M059J (cell line): ENCODE measurements at regions not wholly inside any gene's neighbourhood (a gene's known extent, or its start where the extent isn't known, plus 50 kb on each side); places are given as distances from the start of the nearest gene placed in this dataset.

Experiments
- DNase-seq: peaks from one replicate; pipeline ENCODE4 v3.0.0-alpha.2; 2012; ENCODE audit warnings: low read depth

DNA sequence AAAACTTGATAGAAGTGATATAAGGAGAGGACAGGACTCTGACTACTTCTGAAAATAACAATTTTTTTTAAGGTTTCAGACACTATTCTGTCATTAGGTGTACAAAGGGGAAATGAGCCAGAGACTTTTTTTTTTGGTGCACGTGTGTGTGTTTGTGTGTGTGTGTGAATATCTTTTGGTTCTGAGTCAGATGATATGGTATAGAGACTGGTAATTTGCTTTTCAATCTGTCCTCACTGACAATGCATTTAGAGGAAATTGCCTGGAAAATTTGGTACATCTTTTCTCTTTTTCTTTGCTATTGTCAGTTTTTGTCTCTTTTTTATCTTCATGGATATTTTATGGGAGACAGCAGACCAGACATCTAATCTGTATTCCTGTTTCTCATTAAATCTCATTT, 59.3 kb downstream of the DDIT4L start:
- DNase-seq = no peak

DNA sequence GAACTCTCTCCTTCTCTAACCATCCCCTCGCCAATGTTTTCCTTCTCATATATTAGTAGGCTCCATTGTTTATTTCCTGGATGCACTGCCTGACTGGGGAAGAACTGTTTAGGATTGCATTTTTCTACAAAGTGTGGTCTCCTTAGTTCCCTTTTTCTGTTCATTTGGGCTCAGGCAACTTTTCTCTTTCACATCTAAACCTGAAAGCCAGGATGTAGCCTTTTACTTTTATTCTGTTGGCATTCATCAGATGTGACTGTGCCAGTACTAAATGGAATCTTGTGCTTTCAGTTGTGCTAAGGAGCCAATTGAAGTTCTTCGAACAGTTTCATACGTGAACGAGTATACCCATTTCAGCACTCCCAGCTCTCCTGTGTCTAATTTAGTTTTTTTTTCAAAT, 59.8 kb downstream of the DDIT4L start:
- DNase-seq = no peak

DNA sequence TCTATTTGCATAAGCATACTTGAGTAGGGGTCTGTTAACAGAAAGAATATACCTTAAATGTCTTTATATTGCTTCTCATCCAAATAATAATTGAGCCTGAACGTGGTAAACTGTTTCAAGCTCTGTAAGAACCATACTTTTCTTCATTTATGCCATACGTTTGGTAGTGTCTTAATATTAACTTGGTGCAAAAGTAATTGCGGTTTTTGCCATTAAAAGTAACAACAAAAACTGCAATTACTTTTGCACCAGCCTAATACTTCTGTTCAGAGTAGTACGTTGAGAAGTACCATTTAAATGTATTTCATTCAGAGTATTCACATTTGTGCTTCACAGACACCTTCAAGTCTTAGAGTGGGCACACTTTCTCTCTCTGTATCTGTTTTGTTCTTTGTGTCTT, 60.5 kb downstream of the DDIT4L start:
- no peak for DNase-seq

DNA sequence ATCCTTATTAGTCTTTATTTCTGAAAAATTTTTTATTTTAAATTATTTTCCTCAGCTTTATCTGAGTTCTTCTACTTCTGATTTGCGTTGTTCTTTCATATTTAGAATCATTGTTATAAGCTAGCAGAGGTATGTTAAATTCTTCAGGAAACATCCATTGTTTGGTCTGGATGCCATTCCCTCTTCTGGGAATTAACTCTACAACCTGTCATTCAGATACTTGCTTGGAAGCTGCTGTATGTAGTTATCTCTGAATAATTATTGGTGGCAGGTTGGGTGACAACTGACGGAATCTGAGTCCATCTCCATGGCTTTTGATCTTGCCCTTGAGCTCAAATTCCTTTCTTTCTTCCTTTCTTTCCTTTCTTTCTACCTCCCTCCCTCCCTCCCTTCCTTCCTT, 61.9 kb downstream of the DDIT4L start:
- DNase-seq = no peak

DNA sequence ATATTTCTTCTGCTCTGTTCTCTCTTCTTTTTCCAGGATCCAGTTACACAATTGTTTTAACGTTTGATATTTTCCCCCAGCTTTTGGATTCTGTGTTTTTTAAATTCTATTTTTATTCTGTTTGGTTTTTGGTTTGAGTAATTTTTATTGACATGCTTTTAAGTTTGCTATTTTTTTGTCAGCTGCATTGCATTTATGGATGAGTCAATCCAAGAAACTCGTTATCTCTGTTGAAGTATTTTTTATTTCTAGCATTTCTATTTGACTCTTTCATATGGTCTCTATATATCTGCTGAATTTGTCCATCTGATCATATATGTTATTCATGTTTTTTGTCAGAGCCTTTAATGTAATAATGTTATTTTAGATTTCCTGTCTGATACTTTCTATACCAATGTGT, 65.6 kb downstream of the DDIT4L start:
- DNase-seq = no peak

DNA sequence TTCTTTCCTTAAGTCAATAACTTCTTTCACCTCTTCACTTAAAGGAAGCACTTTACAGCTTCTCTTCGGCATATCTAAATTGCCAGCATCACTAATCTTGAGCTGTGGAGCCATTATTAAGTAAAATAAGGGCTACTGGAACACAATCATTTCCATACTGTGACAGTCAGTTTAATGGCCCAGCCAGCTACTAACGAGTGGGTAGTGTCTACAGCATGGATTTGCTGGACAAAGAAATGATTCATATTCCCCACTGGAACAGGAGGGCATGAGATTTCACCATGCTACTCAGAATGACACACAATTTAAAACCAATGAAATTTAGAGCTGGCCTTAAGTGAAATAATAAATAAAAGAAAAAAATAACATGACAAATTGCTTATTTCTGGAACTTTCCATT, 72.1 kb downstream of the DDIT4L start:
- DNase-seq = no peak

DNA sequence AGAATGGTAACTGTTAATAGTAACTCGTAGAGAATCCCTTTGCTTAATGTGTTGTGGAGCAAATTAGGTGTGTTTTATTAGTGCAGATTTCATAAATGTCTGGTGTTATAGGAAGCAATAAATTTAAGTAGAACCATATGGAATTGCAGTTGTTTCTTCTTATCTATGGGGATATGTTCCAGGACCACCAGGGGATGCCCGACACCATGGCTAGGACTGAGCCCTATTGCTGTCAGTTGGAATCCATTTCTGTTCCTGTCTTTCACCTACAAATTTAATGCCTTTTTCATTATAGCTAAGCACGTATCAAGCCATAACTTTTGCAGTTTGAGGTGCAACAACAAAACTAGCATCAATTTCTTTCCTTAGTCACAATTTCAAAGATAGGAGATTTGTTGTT, 72.5 kb downstream of the DDIT4L start:
- no peak for DNase-seq

DNA sequence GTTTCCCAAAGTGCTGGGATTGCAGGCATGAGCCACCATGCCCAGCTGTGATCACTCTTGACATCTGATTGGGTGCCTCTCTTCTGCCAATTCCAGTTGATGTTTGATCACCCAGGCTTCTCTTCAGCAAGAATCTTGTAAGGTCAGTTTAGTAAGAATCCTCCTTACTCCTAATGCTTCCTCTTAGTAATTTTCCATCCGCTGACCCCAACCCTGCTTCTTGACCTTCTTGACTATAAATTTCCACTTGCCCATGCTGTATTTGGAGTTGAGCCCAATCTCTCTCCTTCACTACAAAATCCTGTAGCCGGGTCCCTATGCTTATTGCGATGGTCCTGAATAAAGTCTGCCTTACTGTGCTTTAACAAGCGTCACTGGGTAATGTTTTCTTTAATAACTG, 75.4 kb downstream of the DDIT4L start:
- no peak for DNase-seq

DNA sequence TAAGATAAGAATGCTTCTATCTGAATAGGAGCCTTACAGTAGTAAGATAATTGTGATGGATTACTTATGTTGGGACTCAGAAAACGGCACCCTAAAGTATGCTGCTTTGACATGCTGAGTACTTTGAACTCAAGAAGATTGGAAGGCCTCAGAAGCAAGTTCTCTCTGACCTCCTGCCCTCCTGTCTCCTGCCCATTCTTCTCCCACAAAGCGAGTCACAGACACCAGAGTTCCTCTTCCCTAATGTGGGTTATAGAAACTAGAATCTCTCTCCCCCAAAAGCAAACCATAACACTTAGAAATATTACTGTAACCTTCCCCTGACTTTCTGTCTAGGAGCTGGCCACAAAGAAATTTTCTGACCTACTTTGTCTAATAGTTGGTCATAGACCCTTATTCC, 76.5 kb downstream of the DDIT4L start:
- DNase-seq = no peak

DNA sequence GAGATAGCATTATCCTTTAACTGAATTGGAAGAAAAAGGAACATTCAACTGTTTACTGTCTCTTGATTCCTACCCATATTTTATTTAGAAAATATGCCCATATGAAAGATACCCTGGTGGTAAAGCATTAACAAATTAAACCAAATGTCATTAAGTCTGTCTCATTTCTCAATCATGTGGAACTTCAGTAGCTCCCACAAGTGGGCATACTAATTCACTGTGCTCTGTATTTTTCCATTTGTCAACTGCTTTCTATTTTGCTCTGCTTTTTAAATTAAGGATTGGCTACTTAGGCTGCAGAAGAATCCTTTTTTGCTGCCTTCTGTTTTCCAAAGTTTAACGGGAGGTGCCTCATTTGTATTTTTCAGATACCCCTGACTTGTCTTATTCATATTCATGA, 77.2 kb downstream of the DDIT4L start:
- no peak for DNase-seq

DNA sequence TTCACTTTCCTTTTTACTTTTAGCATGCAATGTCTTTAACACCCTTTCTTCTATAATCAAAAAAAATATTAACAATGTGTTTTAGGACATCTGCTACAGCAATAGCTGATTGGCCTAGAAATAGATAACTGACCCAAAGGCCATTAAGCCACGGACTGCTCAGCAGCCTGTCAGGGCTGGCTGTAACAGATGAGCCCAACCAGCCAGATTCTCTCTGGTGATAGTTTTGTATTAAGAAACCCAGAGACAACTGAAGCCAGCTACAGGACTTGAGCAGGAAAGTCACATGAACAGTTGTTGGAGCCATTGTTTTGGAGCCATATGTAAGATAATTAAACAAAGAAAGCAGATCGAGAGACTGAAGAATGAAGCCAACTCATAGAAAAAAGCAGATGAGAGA, 80.3 kb downstream of the DDIT4L start:
- no peak for DNase-seq

DNA sequence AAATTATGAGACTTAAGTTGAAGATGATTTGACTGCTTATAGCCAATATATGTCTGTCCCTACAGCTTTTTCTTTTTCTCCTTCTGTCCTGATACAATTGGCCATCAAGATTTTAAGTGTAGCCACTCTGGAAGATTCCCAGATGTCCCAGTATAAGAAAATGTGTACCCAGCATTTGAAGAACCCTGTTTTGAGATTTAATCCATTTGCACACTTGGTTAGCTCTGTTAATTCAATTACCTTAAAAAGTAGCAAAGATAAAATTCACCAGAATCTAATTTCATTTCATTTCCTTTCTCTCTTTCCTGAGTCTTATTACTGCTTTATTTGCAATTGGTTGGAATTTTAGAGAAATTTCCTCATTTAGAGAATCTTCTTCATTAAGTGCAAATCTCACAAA, 81.4 kb downstream of the DDIT4L start:
- DNase-seq = no peak

DNA sequence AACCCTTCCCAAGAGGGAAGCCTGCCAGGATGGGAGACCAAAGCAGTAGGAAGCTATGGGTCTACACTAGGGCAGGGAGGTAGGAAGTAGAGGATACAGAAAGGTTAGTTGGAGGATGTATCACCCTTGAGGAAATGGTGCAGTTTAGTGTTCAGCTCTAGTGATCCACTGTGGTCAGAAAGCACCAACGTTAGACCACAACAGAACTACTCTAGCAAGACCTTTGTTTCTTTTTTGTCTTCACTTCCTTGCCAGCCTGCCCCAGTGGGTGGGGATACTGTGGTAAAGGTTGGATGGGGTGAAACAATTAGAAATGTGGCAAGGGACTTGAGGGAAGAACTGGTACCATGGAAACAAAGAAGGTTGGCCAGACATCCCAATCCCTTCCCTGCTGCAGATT, 83.3 kb downstream of the DDIT4L start:
- no peak for DNase-seq

DNA sequence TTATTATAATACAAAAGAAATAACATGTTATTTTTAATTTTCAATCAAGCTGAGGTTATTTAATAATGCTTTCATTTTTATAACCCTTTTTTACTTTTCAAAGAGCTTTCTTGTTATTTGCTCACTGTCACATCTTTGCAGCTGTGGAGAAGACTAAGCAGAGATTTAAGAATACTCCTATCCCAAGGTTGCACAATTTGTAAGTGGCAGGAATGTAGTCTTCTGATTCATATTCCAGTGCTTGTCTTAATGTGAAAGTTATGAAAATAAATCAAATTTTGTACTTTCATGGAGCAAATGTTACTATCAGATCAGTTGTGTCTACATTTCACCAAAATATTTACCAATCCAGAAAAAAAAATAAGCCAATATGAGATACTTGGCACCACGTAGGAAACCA, 86.6 kb downstream of the DDIT4L start:
- DNase-seq = no peak

DNA sequence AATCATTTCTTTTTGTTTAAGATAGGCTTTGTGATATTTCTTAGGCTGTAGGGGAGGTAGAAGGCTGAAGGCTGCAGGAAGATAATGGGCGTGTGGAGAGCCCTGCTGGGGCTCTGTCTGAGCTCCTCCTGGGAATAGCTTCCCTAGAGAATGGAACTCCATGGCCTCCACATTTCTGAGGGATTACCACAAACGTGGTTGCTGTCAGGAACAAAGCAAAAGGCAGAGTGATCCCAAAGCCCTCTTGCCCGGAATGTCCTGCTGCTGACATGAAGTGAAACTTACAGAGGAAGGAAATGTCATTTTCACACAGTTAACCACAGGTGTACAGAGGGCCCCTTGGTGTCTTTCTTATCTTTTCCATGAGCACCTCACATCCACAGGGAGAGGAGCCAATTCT, 89.3 kb downstream of the DDIT4L start:
- DNase-seq = no peak

DNA sequence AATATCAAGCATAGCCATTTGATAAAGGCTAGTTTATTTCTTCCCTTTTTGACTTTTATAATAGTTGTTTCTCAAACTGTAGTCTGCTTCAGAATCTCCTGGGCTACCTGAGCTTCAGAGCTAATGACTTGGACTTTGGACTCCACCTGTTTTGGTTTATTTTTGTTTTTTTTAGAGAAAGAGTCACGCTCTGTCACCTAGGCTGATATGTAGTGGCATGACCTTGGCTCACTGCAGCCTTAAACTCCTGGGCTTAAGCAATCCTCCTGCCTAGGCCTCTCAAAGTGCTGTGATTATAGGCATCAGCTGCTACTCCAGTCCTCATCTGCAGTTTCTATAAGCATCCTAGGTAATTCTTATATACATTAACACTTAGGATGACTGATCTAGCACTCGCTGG, 90.5 kb downstream of the DDIT4L start:
- DNase-seq = no peak

DNA sequence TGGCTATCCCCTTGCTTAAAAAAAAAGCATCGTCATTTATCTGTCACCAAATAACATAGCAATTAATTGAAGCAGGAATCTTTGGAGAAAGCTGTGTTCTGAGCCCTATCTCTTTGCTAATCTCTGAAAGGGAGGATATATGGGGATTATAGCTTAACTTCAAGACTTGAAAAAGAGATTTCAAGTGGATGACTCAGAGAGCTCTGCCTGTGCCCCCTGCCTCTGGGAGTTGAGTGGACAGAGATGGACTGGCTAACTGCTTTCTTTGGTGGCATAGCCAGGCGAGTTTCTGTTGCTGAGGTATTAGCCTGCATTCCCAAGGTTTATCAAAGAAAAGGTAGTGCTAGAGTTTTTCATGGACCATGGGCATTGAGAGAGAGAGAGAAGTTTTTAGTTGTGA, 91.6 kb downstream of the DDIT4L start:
- no peak for DNase-seq

DNA sequence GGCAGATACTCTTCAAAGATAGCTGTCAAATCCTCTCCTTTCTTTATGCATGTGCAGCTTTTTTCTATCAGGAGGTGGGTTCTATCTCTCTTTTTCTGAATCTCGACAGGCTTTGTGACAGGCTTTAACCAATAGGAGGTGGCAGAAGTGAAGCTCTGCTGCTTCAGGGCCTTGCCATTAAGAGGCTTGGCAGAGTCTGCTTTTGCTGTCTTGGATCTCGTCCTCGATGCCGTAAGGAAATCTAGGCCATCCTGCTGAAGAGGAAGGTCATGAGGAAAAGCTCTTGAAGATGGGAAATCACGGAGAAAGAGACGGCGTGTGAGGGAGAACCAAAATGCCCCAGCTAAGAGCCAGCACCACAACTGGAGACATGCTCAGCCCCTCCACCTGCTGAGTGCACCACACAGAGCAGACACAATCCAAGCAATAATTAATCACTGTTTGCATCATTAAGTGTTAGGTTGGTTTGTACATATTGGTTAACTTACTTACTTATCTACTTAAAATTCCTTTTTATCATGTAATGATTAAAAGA, 92.2 kb downstream of the DDIT4L start:
- no peak for DNase-seq

DNA sequence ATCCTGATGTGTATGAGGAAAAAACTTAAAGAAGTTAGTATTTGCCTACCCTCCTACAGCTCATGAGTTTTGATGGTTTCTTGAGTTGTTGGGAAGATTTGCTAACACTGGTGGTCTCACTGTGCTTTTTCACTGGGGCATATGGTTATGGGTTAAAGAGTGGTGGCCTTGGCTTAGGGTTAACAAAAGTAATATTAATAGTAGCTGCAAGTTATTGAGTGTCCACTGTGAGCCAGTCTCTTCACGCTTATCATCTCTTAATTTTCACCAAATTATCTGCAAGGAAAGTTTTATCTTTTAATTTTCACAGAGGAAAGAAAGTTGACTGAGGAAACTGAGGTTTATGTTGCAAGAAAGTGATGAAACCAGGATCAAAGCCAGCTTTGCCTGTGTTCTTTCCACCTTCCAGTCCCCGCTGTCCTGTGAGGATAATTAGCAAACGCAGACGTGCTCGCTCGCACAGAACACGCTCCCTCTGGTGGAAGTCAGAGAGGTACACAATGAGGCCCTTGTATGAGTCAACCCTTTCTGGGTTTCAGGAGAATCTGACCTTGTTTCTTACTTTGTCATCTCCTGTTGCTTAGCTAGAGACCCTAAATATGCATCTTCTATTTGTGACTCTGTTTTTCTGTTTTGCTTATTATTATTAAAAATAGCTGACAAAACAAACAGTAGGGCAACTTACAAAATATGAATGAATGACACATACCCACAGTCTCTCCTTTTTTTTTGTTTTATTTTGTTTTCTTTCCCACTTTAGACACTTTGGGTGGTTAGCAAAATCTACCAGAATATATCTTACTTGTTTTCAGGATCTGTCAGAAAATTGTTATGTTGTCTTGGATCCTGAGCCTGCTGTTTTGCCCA, 94.3 kb downstream of the DDIT4L start:
- DNase-seq = peak; percentile 70

DNA sequence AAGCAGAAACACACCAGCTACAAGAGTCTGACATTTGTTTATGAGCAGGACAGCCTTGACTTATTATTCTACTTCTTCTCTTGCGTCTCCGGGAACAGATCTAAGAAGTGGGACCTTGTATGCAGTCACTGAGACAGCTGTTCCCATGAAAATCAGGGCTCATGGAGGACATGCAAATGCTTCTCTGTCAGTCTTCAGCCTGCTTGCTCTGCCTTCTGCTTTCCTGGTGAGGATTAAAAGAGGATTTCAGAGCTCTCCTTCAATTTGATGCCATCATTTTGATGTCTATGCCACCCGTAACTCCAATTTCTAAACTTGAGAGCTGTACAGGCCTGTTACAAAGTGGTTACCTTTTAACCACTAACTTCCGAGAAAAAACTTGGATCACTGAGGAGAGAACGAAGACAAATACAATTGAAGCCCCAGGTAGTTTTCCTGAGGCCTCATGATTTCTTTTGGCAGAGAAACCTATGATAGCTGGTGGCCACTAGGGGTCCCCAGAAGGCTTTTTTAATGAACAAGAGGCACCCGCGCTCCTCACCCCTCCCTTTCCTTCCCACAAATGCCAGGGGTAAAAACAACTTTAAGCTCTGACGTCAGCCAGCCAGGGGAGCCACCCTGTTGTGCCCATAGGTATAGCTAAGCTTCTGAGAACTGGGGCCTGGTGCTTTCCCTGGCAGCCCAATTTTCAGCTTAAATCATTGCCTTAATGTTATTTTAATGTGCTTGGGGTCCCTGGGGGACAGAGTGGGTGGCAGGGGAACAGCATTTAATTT, 97.0 kb downstream of the DDIT4L start:
- peak; percentile 85 for DNase-seq

DNA sequence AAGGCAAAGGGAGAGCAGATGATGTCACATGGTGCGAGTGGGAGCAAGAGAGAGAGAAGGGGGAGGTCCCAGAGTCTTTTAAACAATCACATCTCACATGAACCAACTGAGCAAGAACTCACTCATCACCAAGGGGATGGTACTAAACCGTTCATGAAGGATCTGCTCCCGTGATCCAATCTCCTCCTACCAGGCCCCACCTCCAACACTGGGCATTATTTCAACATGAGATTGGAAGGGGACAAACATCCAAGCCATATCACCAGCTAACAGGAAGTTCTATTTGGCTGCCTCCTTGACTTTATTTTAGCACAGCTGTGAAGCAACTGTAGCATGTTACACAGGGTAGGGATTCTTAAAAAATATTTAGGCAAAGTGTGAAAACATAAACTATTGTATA, 102.5 kb downstream of the DDIT4L start:
- DNase-seq = no peak

DNA sequence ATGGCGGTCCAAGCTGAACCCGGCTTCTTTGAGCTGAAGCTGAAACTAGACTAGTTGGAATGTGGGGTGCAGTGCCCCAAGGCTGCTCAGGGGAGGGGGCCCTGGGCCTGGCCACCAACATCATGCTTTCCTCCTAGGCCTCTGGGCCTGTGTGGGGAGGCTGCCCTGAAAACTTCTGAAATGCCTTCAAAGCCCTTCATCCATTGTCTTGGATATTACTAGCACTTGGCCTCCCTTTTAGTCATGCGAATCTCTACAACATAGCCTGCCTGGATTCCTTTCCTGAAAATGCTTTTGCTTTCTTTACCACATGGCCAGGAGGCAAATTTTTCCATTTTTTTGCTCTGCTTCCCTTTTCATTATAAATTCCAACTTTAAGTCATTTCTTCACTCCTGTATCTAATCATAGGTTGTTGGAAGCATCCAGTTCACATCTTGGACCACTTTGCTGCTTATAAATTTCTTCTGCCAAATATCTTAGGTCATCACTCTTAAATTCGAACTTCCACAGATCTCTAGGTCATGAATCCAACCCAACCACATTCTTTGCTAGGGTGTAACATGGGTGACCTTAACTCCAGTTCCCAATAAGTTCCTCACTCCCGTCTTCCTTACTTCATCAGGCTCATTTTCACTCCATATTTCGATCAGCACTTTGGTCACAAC, 103.4 kb downstream of the DDIT4L start:
- DNase-seq = no peak

DNA sequence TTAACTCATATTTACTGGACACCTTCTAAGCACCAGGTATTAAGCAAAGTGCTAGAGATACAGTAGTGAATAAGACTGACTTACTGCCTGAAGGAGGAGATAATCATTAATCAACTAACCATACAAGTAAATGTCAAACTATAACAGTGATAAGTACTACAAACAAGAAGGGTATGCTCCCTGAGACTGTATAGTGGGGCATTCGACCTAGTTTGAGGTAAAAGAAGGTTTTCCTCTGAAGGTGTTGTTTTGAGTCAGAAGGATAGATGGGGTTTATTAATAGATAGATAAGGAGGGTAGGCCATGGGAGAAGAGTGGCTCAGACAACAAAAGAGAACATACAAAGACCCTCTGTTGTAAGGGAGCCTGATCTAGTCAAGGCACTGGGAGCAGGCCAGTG, 105.4 kb downstream of the DDIT4L start:
- DNase-seq = no peak
